Lower leg skin (tissue), 3 donors: ENCODE measurements at regions not wholly inside any gene's neighbourhood (a gene's known extent, or its start where the extent isn't known, plus 50 kb on each side); places are given as distances from the start of the nearest gene placed in this dataset.

Experiments used
- POLR2A ChIP-seq, 2 donors: fragments of 450-650 bp; IDR thresholded peaks; one replicate each; pipeline ENCODE4 v1.6.1; 2016 to 2017; ENCODE audit warnings: antibody characterized with exemption in 2 of 2, mild to moderate bottlenecking in 1 of 2, moderate library complexity in 1 of 2
- TF ChIP-seq, protein P1 (sequence below), 3 donors: fragments of 450-650 bp; IDR thresholded peaks; one replicate each; pipeline ENCODE4 v1.5.1; 2016; ENCODE audit warnings: antibody characterized with exemption in 3 of 3, mild to moderate bottlenecking in 3 of 3, moderate library complexity in 2 of 3

DNA sequence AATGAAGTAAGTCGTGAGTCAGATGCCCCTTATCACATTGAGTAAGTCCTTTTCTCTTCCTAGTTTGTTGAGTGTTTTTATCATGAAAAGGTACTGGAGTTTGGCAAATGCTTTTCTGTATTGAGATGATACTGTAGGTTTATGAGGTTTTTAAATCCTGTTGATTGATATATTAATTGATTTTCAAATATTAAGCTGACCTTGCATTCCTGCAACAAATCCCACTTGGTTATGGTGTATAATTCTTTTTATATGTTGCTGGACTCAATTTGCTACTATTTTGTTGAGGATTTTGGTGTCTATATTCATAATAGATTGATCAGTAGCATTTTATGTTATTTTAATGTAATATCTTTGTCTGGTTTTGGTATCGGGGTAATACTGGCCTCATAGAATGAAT, 81.0 kb upstream of the BNC2 start:
- TF ChIP-seq, protein P1, sequence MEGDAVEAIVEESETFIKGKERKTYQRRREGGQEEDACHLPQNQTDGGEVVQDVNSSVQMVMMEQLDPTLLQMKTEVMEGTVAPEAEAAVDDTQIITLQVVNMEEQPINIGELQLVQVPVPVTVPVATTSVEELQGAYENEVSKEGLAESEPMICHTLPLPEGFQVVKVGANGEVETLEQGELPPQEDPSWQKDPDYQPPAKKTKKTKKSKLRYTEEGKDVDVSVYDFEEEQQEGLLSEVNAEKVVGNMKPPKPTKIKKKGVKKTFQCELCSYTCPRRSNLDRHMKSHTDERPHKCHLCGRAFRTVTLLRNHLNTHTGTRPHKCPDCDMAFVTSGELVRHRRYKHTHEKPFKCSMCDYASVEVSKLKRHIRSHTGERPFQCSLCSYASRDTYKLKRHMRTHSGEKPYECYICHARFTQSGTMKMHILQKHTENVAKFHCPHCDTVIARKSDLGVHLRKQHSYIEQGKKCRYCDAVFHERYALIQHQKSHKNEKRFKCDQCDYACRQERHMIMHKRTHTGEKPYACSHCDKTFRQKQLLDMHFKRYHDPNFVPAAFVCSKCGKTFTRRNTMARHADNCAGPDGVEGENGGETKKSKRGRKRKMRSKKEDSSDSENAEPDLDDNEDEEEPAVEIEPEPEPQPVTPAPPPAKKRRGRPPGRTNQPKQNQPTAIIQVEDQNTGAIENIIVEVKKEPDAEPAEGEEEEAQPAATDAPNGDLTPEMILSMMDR (IDR thresholded peaks at IDR 0.05) = no peak
- no peak for TF ChIP-seq POLR2A (IDR thresholded peaks at IDR 0.05)
